K562 (cell line): ENCODE measurements at regions not wholly inside any gene's neighbourhood (a gene's known extent, or its start where the extent isn't known, plus 50 kb on each side); places are given as distances from the start of the nearest gene placed in this dataset.

Experiments used
- CREM ChIP-seq: IDR thresholded peaks from 2 replicates; pipeline ENCODE4 v1.6.1; 2014; ENCODE audit warnings: antibody characterized with exemption, low read depth
- FOXK1 ChIP-seq: sonication (generic); formaldehyde crosslinking; IDR thresholded peaks from 2 replicates; pipeline ENCODE4 v1.8.0; 2022; ENCODE audit warnings: missing genetic modification reagents, mild to moderate bottlenecking, borderline replicate concordance
- HDAC6 ChIP-seq: IDR thresholded peaks from 2 replicates; pipeline ENCODE4 v1.6.1; 2012; ENCODE audit warnings: low read depth, mild to moderate bottlenecking, control low read depth, inconsistent platforms, low read length, moderate library complexity
- RFX1 ChIP-seq: fragments of 450-650 bp; IDR thresholded peaks from 2 replicates; pipeline ENCODE4 v1.6.1; 2016; ENCODE audit warnings: mild to moderate bottlenecking, moderate library complexity
- SIRT6 ChIP-seq: IDR thresholded peaks from one replicate; pipeline ENCODE4 v1.6.1; 2012; ENCODE audit warnings: low read depth, mild to moderate bottlenecking, control low read depth, inconsistent platforms, low read length, moderate library complexity
- SRF ChIP-seq, 2 experiments: fragments of 250-450, 450-650 bp in 1 of 2; sonication (Bioruptor Pico) in 1 of 2; sonication (generic) in 1 of 2; formaldehyde crosslinking; IDR thresholded peaks; 2 replicates each; pipeline versions ENCODE4 v1.5.0 to v1.5.1; 2020 to 2022; ENCODE audit warnings: mild to moderate bottlenecking in 1 of 2, missing genetic modification reagents in 1 of 2
- SRSF3 ChIP-seq: fragments of 200-400 bp; formaldehyde crosslinking; IDR thresholded peaks from 2 replicates; pipeline ENCODE4 v1.6.1; 2016; ENCODE audit warnings: mild to moderate bottlenecking, low read length, moderate library complexity; ENCODE audit not compliant: insufficient read depth
- ZNF143 ChIP-seq: sonication (generic); formaldehyde crosslinking; IDR thresholded peaks from 2 replicates; pipeline ENCODE4 v1.9.0; 2022; ENCODE audit warnings: mild to moderate bottlenecking, missing genetic modification reagents
- TF ChIP-seq, protein P1 (sequence below): sonication (generic); formaldehyde crosslinking; IDR thresholded peaks from 2 replicates; pipeline ENCODE4 v1.8.1; 2023; ENCODE audit warnings: mild to moderate bottlenecking, missing genetic modification reagents
- TF ChIP-seq, protein P2 (sequence below), 3 experiments: IDR thresholded peaks in 2 of 3; conservative IDR thresholded peaks in 1 of 3; 2 replicates each; pipeline ENCODE4 v1.5.1; 2011 to 2012; ENCODE audit warnings: low read length in 3 of 3, mild to moderate bottlenecking in 3 of 3, control low read depth in 2 of 3, improper control_type of control experiment in 1 of 3, inconsistent platforms in 1 of 3, low read depth in 1 of 3, mixed read lengths in 1 of 3, moderate library complexity in 1 of 3; ENCODE audit not compliant: insufficient read depth in 2 of 3

DNA sequence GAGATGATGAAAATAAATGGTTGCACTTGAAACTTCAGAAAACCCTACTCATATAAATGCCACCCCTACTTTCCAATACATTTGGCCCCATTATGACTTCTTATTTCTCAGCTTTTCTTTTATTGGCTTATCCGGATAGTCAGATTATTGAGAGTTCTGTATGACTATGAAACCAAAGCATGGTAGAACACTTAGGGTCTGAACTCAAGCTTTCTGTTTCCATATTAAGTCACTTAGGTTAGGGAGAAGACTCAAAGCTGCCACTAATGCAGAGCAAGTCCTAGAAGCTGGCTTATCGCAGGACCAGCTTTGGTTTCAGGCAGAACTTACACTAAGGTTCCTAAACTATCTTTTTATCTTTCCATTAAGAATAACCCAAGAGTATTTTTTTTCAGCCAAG, 229.9 kb upstream of the CPEB2 start:
- TF ChIP-seq CREM, result no peak
- TF ChIP-seq RFX1, result no peak
- TF ChIP-seq, protein P1, sequence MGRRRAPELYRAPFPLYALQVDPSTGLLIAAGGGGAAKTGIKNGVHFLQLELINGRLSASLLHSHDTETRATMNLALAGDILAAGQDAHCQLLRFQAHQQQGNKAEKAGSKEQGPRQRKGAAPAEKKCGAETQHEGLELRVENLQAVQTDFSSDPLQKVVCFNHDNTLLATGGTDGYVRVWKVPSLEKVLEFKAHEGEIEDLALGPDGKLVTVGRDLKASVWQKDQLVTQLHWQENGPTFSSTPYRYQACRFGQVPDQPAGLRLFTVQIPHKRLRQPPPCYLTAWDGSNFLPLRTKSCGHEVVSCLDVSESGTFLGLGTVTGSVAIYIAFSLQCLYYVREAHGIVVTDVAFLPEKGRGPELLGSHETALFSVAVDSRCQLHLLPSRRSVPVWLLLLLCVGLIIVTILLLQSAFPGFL (CRISPR knock-in tag), result no peak
- no peak for TF ChIP-seq ZNF143 (CRISPR knock-in tag)
- TF ChIP-seq HDAC6, result no peak
- no peak for TF ChIP-seq FOXK1 (CRISPR knock-in tag)
- TF ChIP-seq, protein P2, sequence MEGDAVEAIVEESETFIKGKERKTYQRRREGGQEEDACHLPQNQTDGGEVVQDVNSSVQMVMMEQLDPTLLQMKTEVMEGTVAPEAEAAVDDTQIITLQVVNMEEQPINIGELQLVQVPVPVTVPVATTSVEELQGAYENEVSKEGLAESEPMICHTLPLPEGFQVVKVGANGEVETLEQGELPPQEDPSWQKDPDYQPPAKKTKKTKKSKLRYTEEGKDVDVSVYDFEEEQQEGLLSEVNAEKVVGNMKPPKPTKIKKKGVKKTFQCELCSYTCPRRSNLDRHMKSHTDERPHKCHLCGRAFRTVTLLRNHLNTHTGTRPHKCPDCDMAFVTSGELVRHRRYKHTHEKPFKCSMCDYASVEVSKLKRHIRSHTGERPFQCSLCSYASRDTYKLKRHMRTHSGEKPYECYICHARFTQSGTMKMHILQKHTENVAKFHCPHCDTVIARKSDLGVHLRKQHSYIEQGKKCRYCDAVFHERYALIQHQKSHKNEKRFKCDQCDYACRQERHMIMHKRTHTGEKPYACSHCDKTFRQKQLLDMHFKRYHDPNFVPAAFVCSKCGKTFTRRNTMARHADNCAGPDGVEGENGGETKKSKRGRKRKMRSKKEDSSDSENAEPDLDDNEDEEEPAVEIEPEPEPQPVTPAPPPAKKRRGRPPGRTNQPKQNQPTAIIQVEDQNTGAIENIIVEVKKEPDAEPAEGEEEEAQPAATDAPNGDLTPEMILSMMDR (IDR thresholded peaks at IDR 0.05 in 2 of 3, conservative IDR thresholded peaks at IDR 0.05 in 1 of 3; ENCODE audit: insufficient read depth in 2 of 3, low read depth in 1 of 3, low read length in 3 of 3), result no peak
- TF ChIP-seq SRSF3, result no peak
- no peak for TF ChIP-seq SRF (CRISPR knock-in tag; IDR thresholded peaks at IDR 0.05)
- TF ChIP-seq SIRT6, result no peak
